ENCODE measurements at regions not wholly inside any gene's neighbourhood (a gene's known extent, or its start where the extent isn't known, plus 50 kb on each side); places are given as distances from the start of the nearest gene placed in this dataset.

GRCh38 chr4:19317377-19317776 is 934.3 kb upstream of the SLIT2 start:
- no peak for TF ChIP-seq CTCF (conservative IDR thresholded peaks at IDR 0.05; ENCODE audit: low read length)
- no peak for TF ChIP-seq EZH2phosphoT487 (IDR thresholded peaks at IDR 0.05; ENCODE audit: borderline replicate concordance)

Measured in Loucy (cell line).